ENCODE measurements at regions not wholly inside any gene's neighbourhood (a gene's known extent, or its start where the extent isn't known, plus 50 kb on each side); places are given as distances from the start of the nearest gene placed in this dataset.

DNA sequence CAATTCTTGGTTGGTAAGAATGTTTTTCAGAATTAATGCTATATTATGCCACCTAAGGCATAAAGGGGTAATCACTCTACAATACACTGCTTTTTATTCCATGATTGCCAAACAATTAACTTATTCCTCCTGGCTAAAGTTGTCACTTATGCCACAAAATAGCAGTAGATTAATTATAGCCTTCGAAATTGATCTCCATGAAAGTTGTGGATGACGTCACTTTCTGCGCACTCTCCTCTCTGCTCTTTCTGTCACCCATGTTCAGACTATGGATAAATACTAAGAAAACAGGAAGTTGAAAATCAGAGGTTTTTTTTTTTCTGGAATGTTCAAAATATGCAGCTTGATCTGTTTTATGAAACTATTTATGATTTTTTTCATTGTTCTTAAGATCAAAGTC is 790.1 kb upstream of the CNTN5 start:
- Histone ChIP-seq H3K36me3 (ENCODE audit: insufficient read depth, low read length) (no peaks in the 10 kb centered on the region), H3K27ac (ENCODE audit: low read depth, low read length, poor library complexity, severe bottlenecking) (no peak overlapping the region), H3K4me3 (ENCODE audit: low read depth, low read length, poor library complexity, severe bottlenecking) (no peak overlapping the region), H4K20me1 (ENCODE audit: insufficient read depth, low read length) (no peaks in the 10 kb centered on the region), H3K4me2 (ENCODE audit: low read length) (no peak overlapping the region), H3F3A (ENCODE audit: insufficient read depth, low read length) (no peaks in the 10 kb centered on the region), H3K27me3 (ENCODE audit: insufficient read depth, low read length) (no peaks in the 10 kb centered on the region), H2AFZ (ENCODE audit: low read length) (no peak overlapping the region), H3K79me2 (ENCODE audit: insufficient read depth, low read length) (no peaks in the 10 kb centered on the region), H3K4me1 (ENCODE audit: insufficient read depth, low read length, severe bottlenecking) (no peaks in the 10 kb centered on the region), H3K9me3 (ENCODE audit: low read length) (no peaks in the 10 kb centered on the region), H3K9me2 (ENCODE audit: low read depth, low read length) (no peaks in the 10 kb centered on the region), H3K9ac (ENCODE audit: low read length) (no peak overlapping the region)
- TF ChIP-seq EZH2 (IDR thresholded peaks at IDR 0.05; ENCODE audit: borderline replicate concordance, low read length), result no peak

DNA sequence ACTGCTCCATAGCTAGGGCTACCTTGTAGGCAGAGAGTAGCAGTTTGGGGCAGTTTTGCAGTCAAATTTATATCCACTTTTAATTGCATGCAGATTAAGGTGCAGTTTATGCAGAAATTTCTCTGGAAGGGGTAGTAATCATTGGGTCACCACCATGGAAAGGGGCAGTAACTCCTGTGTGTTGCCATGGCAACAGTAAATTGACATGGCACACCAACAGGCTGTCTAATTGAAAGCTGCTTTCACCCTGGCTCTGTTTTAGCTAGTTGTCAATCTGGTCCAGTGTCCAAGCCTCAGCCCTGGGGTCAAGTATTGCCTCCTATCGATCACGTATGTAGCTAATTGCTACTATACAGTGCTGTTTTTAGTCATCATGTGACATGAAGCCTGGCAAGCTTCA is 786.1 kb upstream of the CNTN5 start:
- Histone ChIP-seq H3K4me3 (ENCODE audit: low read depth, low read length, poor library complexity, severe bottlenecking) (no peak overlapping the region), H3K4me1 (ENCODE audit: insufficient read depth, low read length, severe bottlenecking) (no peaks in the 10 kb centered on the region), H3K9me3 (ENCODE audit: low read length) (no peaks in the 10 kb centered on the region), H3K9me2 (ENCODE audit: low read depth, low read length) (no peaks in the 10 kb centered on the region), H3K27me3 (ENCODE audit: insufficient read depth, low read length) (no peaks in the 10 kb centered on the region), H3K27ac (ENCODE audit: low read depth, low read length, poor library complexity, severe bottlenecking) (no peak overlapping the region), H4K20me1 (ENCODE audit: insufficient read depth, low read length) (no peaks in the 10 kb centered on the region), H3K79me2 (ENCODE audit: insufficient read depth, low read length) (no peaks in the 10 kb centered on the region), H3K9ac (ENCODE audit: low read length) (no peak overlapping the region), H3K36me3 (ENCODE audit: insufficient read depth, low read length) (no peaks in the 10 kb centered on the region), H3F3A (ENCODE audit: insufficient read depth, low read length) (no peaks in the 10 kb centered on the region), H3K4me2 (ENCODE audit: low read length) (no peak overlapping the region), H2AFZ (ENCODE audit: low read length) (no peak overlapping the region)
- TF ChIP-seq EZH2 (IDR thresholded peaks at IDR 0.05; ENCODE audit: borderline replicate concordance, low read length), result no peak
- TF ChIP-seq, protein P1, sequence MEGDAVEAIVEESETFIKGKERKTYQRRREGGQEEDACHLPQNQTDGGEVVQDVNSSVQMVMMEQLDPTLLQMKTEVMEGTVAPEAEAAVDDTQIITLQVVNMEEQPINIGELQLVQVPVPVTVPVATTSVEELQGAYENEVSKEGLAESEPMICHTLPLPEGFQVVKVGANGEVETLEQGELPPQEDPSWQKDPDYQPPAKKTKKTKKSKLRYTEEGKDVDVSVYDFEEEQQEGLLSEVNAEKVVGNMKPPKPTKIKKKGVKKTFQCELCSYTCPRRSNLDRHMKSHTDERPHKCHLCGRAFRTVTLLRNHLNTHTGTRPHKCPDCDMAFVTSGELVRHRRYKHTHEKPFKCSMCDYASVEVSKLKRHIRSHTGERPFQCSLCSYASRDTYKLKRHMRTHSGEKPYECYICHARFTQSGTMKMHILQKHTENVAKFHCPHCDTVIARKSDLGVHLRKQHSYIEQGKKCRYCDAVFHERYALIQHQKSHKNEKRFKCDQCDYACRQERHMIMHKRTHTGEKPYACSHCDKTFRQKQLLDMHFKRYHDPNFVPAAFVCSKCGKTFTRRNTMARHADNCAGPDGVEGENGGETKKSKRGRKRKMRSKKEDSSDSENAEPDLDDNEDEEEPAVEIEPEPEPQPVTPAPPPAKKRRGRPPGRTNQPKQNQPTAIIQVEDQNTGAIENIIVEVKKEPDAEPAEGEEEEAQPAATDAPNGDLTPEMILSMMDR (IDR thresholded peaks at IDR 0.05; ENCODE audit: low read length), result no peak

DNA sequence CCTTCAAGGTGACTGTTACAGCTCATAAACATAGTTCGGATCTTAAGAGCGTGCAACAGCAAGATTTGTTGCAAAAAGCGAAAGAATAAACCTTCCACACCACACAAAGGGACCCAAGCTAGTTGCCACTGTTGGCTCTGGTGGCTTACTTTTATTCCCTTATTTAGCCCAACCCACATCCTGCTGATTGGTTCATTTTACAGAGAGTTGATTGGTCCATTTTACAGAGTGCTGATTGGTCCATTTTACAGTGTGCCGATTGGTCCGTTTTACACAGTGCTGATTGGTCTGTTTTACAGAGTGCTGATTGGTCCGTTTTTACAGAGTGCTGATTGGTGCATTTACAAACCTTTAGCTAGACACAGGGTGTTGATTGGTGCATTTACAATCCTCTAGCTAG is 776.9 kb upstream of the CNTN5 start:
- TF ChIP-seq, protein P1 (IDR thresholded peaks at IDR 0.05; ENCODE audit: low read length), result no peak
- TF ChIP-seq EZH2 (IDR thresholded peaks at IDR 0.05; ENCODE audit: borderline replicate concordance, low read length), result no peak
- Histone ChIP-seq H3K27ac (ENCODE audit: low read depth, low read length, poor library complexity, severe bottlenecking) (no peak overlapping the region), H3K9ac (ENCODE audit: low read length) (no peak overlapping the region), H3K9me3 (ENCODE audit: low read length) (no peaks in the 10 kb centered on the region; the same call in none of the 2 replicates), H4K20me1 (ENCODE audit: insufficient read depth, low read length) (no peaks in the 10 kb centered on the region), H3K4me3 (ENCODE audit: low read depth, low read length, poor library complexity, severe bottlenecking) (no peak overlapping the region), H3K27me3 (ENCODE audit: insufficient read depth, low read length) (no peaks in the 10 kb centered on the region), H3K4me2 (ENCODE audit: low read length) (no peak overlapping the region), H3K9me2 (ENCODE audit: low read depth, low read length) (no peaks in the 10 kb centered on the region), H3K4me1 (ENCODE audit: insufficient read depth, low read length, severe bottlenecking) (no peaks in the 10 kb centered on the region), H3F3A (ENCODE audit: insufficient read depth, low read length) (no peaks in the 10 kb centered on the region), H2AFZ (ENCODE audit: low read length) (no peak overlapping the region), H3K79me2 (ENCODE audit: insufficient read depth, low read length) (no peaks in the 10 kb centered on the region), H3K36me3 (ENCODE audit: insufficient read depth, low read length) (no peaks in the 10 kb centered on the region)

DNA sequence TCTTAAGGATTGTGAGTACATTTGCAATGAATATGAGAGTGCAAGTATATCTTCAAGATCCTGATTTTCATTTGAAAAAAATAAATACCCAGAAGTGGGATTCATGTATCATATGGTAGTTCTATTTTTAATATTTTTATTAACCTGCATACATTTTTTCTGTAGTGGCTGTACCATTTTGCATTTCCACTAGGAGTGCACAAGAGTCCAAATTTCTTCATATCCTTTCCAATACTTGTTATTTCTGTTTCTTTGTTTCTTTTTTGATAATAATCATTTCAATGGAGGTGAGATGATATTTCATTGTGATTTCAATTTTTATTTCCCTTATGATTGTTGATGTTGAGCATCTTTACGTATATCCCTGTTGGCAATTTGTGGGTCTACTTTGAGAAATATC is 759.8 kb upstream of the CNTN5 start:
- H3F3A ChIP-seq (ENCODE audit: insufficient read depth, low read length), result no peaks in the 10 kb centered on the region
- H2AFZ ChIP-seq (ENCODE audit: low read length), result no peak overlapping the region
- no peaks in the 10 kb centered on the region for H3K4me1 ChIP-seq (ENCODE audit: insufficient read depth, low read length, severe bottlenecking)
- H3K79me2 ChIP-seq (ENCODE audit: insufficient read depth, low read length), result no peaks in the 10 kb centered on the region
- TF ChIP-seq EZH2 (IDR thresholded peaks at IDR 0.05; ENCODE audit: borderline replicate concordance, low read length), result no peak
- TF ChIP-seq, protein P1 (IDR thresholded peaks at IDR 0.05; ENCODE audit: low read length), result 0 out of 2 replicates have a peak, but pooled peaks have one; percentile 14
- no peaks in the 10 kb centered on the region for H4K20me1 ChIP-seq (ENCODE audit: insufficient read depth, low read length)
- no peaks in the 10 kb centered on the region for H3K9me2 ChIP-seq (ENCODE audit: low read depth, low read length)
- H3K4me3 ChIP-seq (ENCODE audit: low read depth, low read length, poor library complexity, severe bottlenecking), result no peak overlapping the region
- H3K9ac ChIP-seq (ENCODE audit: low read length), result no peak overlapping the region
- H3K4me2 ChIP-seq (ENCODE audit: low read length), result no peak overlapping the region
- H3K36me3 ChIP-seq (ENCODE audit: insufficient read depth, low read length), result no peaks in the 10 kb centered on the region
- H3K27ac ChIP-seq (ENCODE audit: low read depth, low read length, poor library complexity, severe bottlenecking), result no peak overlapping the region
- H3K27me3 ChIP-seq (ENCODE audit: insufficient read depth, low read length), result no peaks in the 10 kb centered on the region
- H3K9me3 ChIP-seq (ENCODE audit: low read length), result no peaks in the 10 kb centered on the region
